ENCODE measurements at regions not wholly inside any gene's neighbourhood (a gene's known extent, or its start where the extent isn't known, plus 50 kb on each side); places are given as distances from the start of the nearest gene placed in this dataset.

DNA sequence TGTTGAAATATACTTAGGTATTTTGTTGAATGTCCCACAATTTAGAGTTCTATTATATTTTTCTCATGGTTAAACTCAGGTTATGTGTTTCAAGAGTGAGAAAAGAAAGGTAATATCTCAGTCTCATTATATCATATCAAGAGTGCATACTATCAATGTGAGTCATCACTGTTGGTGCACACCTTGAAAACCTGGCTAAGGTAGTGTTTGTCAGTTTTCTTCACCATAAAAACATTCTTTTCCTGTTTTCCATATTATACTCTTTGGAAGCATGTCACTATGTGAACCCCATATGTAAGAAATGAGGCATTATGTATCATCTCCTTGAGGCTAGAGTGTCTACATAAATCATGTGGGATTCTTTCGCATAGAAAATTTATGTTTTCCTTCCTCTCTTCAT lies 307.6 kb upstream of the CTSO start:
- FAIRE-seq, result no peak
- dilution Hi-C loops (cut with MboI; ENCODE audit: extremely low pct_ligation_motif_present, low sequenced_read_pairs) (no loop called here), intact Hi-C loops (cut with micrococcal nuclease) (no loop called here)
- POLR2A ChIA-PET, result no interaction called here
- DNase-seq (ENCODE audit: low read depth, low spot score), result no peak
- Histone ChIP-seq H3K36me3 (ENCODE audit: control insufficient read depth in 2 of 2, extremely low read depth in 1 of 2, insufficient read depth in 2 of 2, low read length in 2 of 2) (no peaks in the 10 kb centered on the region), H2AFZ (ENCODE audit: low read depth, low read length) (no peak overlapping the region), H3K9ac (replicated peaks; ENCODE audit: extremely low read depth, insufficient read depth, low read length) (no peak overlapping the region), H3K4me3 (replicated peaks in 1 of 3; ENCODE audit: insufficient read depth in 1 of 3, low read depth in 1 of 3, low read length in 3 of 3) (no peak overlapping the region), H4K20me1 (replicated peaks; ENCODE audit: control insufficient read depth, extremely low read depth, insufficient read depth, low read length) (no peaks in the 10 kb centered on the region), H3K4me2 (ENCODE audit: insufficient read depth, low read length) (no peak overlapping the region), H3K9me1 (replicated peaks; ENCODE audit: control insufficient read depth, extremely low read depth, insufficient read depth, low read length) (no peaks in the 10 kb centered on the region), H3K27me3 (ENCODE audit: control insufficient read depth in 2 of 2, insufficient read depth in 2 of 2, low read length in 2 of 2) (no peaks in the 10 kb centered on the region), H3K4me1 (ENCODE audit: control insufficient read depth, extremely low read depth, insufficient read depth, low read length) (no peaks in the 10 kb centered on the region), H3K9me3 (replicated peaks; ENCODE audit: control insufficient read depth, insufficient read depth, low read length) (no peaks in the 10 kb centered on the region), H3K79me2 (ENCODE audit: control insufficient read depth, insufficient read depth, low read length) (no peaks in the 10 kb centered on the region), H3K27ac (ENCODE audit: insufficient read depth, low read depth, low read length) (no peak overlapping the region)
- no TSS peak for BruUV-seq (replicated peaks)
- CTCF ChIA-PET, result no interaction called here
- no peak for TF ChIP-seq FOS (IDR thresholded peaks at IDR 0.05; ENCODE audit: borderline replicate concordance, insufficient read depth, low read length)
- TF ChIP-seq EZH2 (IDR thresholded peaks at IDR 0.05; ENCODE audit: borderline replicate concordance, low read depth, low read length, severe bottlenecking), result no peak
- TF ChIP-seq, protein P1, sequence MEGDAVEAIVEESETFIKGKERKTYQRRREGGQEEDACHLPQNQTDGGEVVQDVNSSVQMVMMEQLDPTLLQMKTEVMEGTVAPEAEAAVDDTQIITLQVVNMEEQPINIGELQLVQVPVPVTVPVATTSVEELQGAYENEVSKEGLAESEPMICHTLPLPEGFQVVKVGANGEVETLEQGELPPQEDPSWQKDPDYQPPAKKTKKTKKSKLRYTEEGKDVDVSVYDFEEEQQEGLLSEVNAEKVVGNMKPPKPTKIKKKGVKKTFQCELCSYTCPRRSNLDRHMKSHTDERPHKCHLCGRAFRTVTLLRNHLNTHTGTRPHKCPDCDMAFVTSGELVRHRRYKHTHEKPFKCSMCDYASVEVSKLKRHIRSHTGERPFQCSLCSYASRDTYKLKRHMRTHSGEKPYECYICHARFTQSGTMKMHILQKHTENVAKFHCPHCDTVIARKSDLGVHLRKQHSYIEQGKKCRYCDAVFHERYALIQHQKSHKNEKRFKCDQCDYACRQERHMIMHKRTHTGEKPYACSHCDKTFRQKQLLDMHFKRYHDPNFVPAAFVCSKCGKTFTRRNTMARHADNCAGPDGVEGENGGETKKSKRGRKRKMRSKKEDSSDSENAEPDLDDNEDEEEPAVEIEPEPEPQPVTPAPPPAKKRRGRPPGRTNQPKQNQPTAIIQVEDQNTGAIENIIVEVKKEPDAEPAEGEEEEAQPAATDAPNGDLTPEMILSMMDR (IDR thresholded peaks at IDR 0.05; ENCODE audit: extremely low read depth in 1 of 2, insufficient read depth in 1 of 2, low read depth in 1 of 2, low read length in 2 of 2), result no peak
- TF ChIP-seq, protein P2, sequence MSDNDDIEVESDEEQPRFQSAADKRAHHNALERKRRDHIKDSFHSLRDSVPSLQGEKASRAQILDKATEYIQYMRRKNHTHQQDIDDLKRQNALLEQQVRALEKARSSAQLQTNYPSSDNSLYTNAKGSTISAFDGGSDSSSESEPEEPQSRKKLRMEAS (IDR thresholded peaks at IDR 0.05; ENCODE audit: insufficient read depth, insufficient read length), result no peak
- no peak for TF ChIP-seq POLR2A (IDR thresholded peaks at IDR 0.05; ENCODE audit: low read depth, low read length)
- no peak for TF ChIP-seq JUN (IDR thresholded peaks at IDR 0.05; ENCODE audit: borderline replicate concordance, insufficient read depth, insufficient read length, low read depth)
- no peak for TF ChIP-seq POLR2AphosphoS5 (IDR thresholded peaks at IDR 0.05; ENCODE audit: insufficient read depth, low read depth, low read length)
- TF ChIP-seq GATA2 (IDR thresholded peaks at IDR 0.05; ENCODE audit: insufficient read depth, insufficient read length, low read depth, low read length), result no peak
- no peak for TF ChIP-seq MYC (IDR thresholded peaks at IDR 0.05; ENCODE audit: low read depth, low read length)

Data from endothelial cell of umbilical vein (primary cell).